PC-3 (cell line): ENCODE measurements at regions not wholly inside any gene's neighbourhood (a gene's known extent, or its start where the extent isn't known, plus 50 kb on each side); places are given as distances from the start of the nearest gene placed in this dataset.

Experiments
- ATAC-seq: fragments of 200-7000 bp; cut with Tn5 transposase; 2 replicates; pipeline ENCODE4 v1.9.1; 2020; ENCODE audit warnings: mild to moderate bottlenecking, moderate library complexity
- BruUV-seq: library from RNA; stranded (reverse); fragments of 400-500 nt; replicated peaks from 2 replicates; lab custom pipeline; 2021; lab: Mats Ljungman, UMichigan
- CTCF ChIA-PET: fragments of 300-600 bp; sonication (Branson Sonifier 250); formaldehyde crosslinking; loops from one replicate; lab custom pipeline; 2022; ENCODE audit warnings: antibody characterized with exemption; lab: Charles Lee
- POLR2A ChIA-PET: fragments of 300-600 bp; sonication (Branson Sonifier 250); formaldehyde crosslinking; loops from one replicate; lab custom pipeline; 2022; ENCODE audit warnings: antibody characterized with exemption; ENCODE audit not compliant: unreplicated experiment; lab: Charles Lee
- DNase-seq: peaks from one replicate; pipeline ENCODE4 v3.0.0-alpha.2; 2015
- H2AFZ ChIP-seq: fragments of 300-600 bp; sonication (generic); 2 replicates; pipeline ENCODE4 v1.6.0; 2016; ENCODE audit warnings: antibody characterized with exemption, low read length
- H3F3A ChIP-seq: fragments of 300-600 bp; sonication (generic); one replicate; pipeline ENCODE4 v1.6.0; 2017; ENCODE audit warnings: antibody characterized with exemption, low read length, control low read depth, mild to moderate bottlenecking; ENCODE audit not compliant: unreplicated experiment
- H3K27ac ChIP-seq: fragments of 300-600 bp; sonication (generic); 2 replicates; pipeline ENCODE4 v1.5.1; 2016; ENCODE audit warnings: mild to moderate bottlenecking, low read length
- H3K27me3 ChIP-seq: fragments of 300-600 bp; sonication (generic); 2 replicates; pipeline ENCODE4 v1.6.1; 2016; ENCODE audit warnings: low read length, mixed read lengths
- H3K36me3 ChIP-seq: fragments of 300-600 bp; sonication (generic); 2 replicates; pipeline ENCODE4 v1.6.1; 2016; ENCODE audit warnings: low read depth, mixed run types, low read length, mixed read lengths
- H3K4me1 ChIP-seq: fragments of 300-600 bp; sonication (generic); 2 replicates; pipeline ENCODE4 v1.5.1; 2016; ENCODE audit warnings: low read length; ENCODE audit not compliant: insufficient read depth
- H3K4me2 ChIP-seq: fragments of 300-600 bp; sonication (generic); 2 replicates; pipeline ENCODE4 v1.6.0; 2016; ENCODE audit warnings: low read length
- H3K4me3 ChIP-seq: fragments of 300-600 bp; sonication (generic); 2 replicates; pipeline ENCODE4 v1.5.1; 2016; ENCODE audit warnings: mild to moderate bottlenecking, low read length, mixed read lengths
- H3K79me2 ChIP-seq: fragments of 300-600 bp; sonication (generic); 2 replicates; pipeline ENCODE4 v1.6.1; 2017; ENCODE audit warnings: low read length, mixed read lengths
- H3K9ac ChIP-seq: fragments of 300-600 bp; sonication (generic); 2 replicates; pipeline ENCODE4 v1.6.0; 2016; ENCODE audit warnings: mild to moderate bottlenecking, low read length
- H3K9me2 ChIP-seq: fragments of 300-600 bp; sonication (generic); replicated peaks from 2 replicates; pipeline ENCODE4 v1.6.1; 2016; ENCODE audit warnings: mixed run types, low read length, mixed read lengths
- H3K9me3 ChIP-seq: fragments of 300-600 bp; sonication (generic); 2 replicates; pipeline ENCODE4 v1.6.1; 2016; ENCODE audit warnings: low read length, mixed read lengths
- H4K20me1 ChIP-seq: fragments of 300-600 bp; sonication (generic); 2 replicates; pipeline ENCODE4 v1.6.1; 2016; ENCODE audit warnings: low read length, mixed read lengths
- EZH2 ChIP-seq: fragments of 300-600 bp; sonication (generic); IDR thresholded peaks from one replicate; pipeline ENCODE4 v1.6.1; 2017; ENCODE audit warnings: antibody characterized with exemption, mild to moderate bottlenecking, low read length; ENCODE audit not compliant: unreplicated experiment
- EZH2phosphoT487 ChIP-seq: fragments of 300-600 bp; sonication (generic); IDR thresholded peaks from 2 replicates; pipeline ENCODE4 v1.6.1; 2018; ENCODE audit warnings: mild to moderate bottlenecking, antibody characterized with exemption, low read length, borderline replicate concordance
- intact Hi-C: fragments of 100-400 bp; cut with micrococcal nuclease; formaldehyde crosslinking; loops from 2 replicates; pipeline ENCODE4 v1.9.0; 2023
- TF ChIP-seq, protein P1 (sequence below): fragments of 300-600 bp; sonication (generic); conservative IDR thresholded peaks from 2 replicates; pipeline ENCODE4 v1.5.1; 2017; ENCODE audit warnings: antibody characterized with exemption, low read depth, mild to moderate bottlenecking, low read length

GRCh38 chr14:52153939-52154338 is 85.1 kb upstream of the NID2 start:
- intact Hi-C loops = no loop called here
- Histone ChIP-seq H3K9me3 (no peaks in the 10 kb centered on the region), H3K4me1 (no peaks in the 10 kb centered on the region), H3K4me2 (no peak overlapping the region), H3F3A (no peaks in the 10 kb centered on the region), H4K20me1 (no peaks in the 10 kb centered on the region), H3K4me3 (no peak overlapping the region), H3K9ac (no peak overlapping the region), H3K79me2 (no peaks in the 10 kb centered on the region), H3K27me3 (peaks cover 8% of the 10 kb centered on the region; the same call in 1 of the 2 replicates), H3K36me3 (no peaks in the 10 kb centered on the region), H3K9me2 (no peaks in the 10 kb centered on the region), H3K27ac (no peak overlapping the region), H2AFZ (no peak overlapping the region)
- no TSS peak for BruUV-seq
- ChIA-PET CTCF (no interaction called here), POLR2A (interaction anchor here (0.6 kb wide), 1 partner anchor 23 kb away, joined by 3 read pairs; no protein-coding TSS in a partner anchor)
- TF ChIP-seq, protein P1, sequence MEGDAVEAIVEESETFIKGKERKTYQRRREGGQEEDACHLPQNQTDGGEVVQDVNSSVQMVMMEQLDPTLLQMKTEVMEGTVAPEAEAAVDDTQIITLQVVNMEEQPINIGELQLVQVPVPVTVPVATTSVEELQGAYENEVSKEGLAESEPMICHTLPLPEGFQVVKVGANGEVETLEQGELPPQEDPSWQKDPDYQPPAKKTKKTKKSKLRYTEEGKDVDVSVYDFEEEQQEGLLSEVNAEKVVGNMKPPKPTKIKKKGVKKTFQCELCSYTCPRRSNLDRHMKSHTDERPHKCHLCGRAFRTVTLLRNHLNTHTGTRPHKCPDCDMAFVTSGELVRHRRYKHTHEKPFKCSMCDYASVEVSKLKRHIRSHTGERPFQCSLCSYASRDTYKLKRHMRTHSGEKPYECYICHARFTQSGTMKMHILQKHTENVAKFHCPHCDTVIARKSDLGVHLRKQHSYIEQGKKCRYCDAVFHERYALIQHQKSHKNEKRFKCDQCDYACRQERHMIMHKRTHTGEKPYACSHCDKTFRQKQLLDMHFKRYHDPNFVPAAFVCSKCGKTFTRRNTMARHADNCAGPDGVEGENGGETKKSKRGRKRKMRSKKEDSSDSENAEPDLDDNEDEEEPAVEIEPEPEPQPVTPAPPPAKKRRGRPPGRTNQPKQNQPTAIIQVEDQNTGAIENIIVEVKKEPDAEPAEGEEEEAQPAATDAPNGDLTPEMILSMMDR = no peak
- no peak for TF ChIP-seq EZH2
- TF ChIP-seq EZH2phosphoT487 = no peak
- DNase-seq (no peak), ATAC-seq (no peak)

GRCh38 chr14:52150162-52150561 is 81.3 kb upstream of the NID2 start:
- intact Hi-C loops = no loop called here
- Histone ChIP-seq H3K4me3 (no peak overlapping the region), H2AFZ (no peak overlapping the region), H3F3A (no peaks in the 10 kb centered on the region), H3K4me1 (no peaks in the 10 kb centered on the region), H4K20me1 (no peaks in the 10 kb centered on the region), H3K27me3 (peaks cover 8% of the 10 kb centered on the region; the same call in 1 of the 2 replicates), H3K36me3 (no peaks in the 10 kb centered on the region), H3K79me2 (no peaks in the 10 kb centered on the region), H3K9me2 (no peaks in the 10 kb centered on the region), H3K27ac (no peak overlapping the region), H3K9me3 (no peaks in the 10 kb centered on the region), H3K4me2 (no peak overlapping the region), H3K9ac (no peak overlapping the region)
- TF ChIP-seq EZH2 (no peak), EZH2phosphoT487 (no peak)
- TF ChIP-seq, protein P1 = no peak
- no TSS peak for BruUV-seq
- ChIA-PET CTCF (no interaction called here), POLR2A (no interaction called here)
- ATAC-seq (no peak), DNase-seq (no peak)

DNA sequence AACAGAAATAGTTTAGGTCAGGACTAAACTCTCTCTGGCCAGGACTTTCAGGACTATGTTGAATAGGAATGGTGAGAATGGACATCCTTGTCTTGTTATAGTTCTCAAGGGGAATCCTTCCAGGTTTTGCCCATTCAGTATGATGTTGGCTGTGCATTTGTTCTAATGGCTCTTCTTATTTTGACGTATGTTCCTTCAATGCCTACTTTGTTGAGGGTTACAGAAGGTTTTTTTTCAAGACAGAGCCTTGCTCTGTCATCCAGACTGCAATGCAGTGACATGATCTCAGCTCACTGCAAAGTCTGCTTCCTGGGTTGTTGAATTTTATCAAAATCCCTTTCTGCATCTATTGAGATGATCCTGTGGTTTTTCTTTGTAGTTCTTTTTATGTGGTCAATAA is 79.5 kb upstream of the NID2 start:
- no peak overlapping the region for H2AFZ ChIP-seq
- no peaks in the 10 kb centered on the region for H4K20me1 ChIP-seq
- H3K9ac ChIP-seq = no peak overlapping the region
- DNase-seq (no peak), ATAC-seq (no peak)
- no peak overlapping the region for H3K4me3 ChIP-seq
- CTCF ChIA-PET = no interaction called here
- H3F3A ChIP-seq = no peaks in the 10 kb centered on the region
- H3K79me2 ChIP-seq = no peaks in the 10 kb centered on the region
- H3K9me3 ChIP-seq = no peaks in the 10 kb centered on the region
- H3K27ac ChIP-seq = no peak overlapping the region
- intact Hi-C loops = loop anchor here (10.0 kb wide), 1 partner anchor 324 kb away; no protein-coding TSS in a partner anchor
- H3K36me3 ChIP-seq = no peaks in the 10 kb centered on the region
- no peak overlapping the region for H3K4me2 ChIP-seq
- peaks cover 8% of the 10 kb centered on the region; the same call in 1 of the 2 replicates for H3K27me3 ChIP-seq
- H3K9me2 ChIP-seq = no peaks in the 10 kb centered on the region
- POLR2A ChIA-PET = no interaction called here
- no peak for TF ChIP-seq EZH2
- TF ChIP-seq EZH2phosphoT487 = no peak
- BruUV-seq = no TSS peak
- H3K4me1 ChIP-seq = no peaks in the 10 kb centered on the region
